Activated CD8-positive, alpha-beta memory T cell treated with anti-CD3 and anti-CD28 coated beads for 36 hours (primary cell): ENCODE measurements at regions not wholly inside any gene's neighbourhood (a gene's known extent, or its start where the extent isn't known, plus 50 kb on each side); places are given as distances from the start of the nearest gene placed in this dataset.
"Not testable (repeated sequence)": the region's sequence is repeated elsewhere in the genome, so short reads cannot be mapped to it uniquely, and the experiment has no call there.

Source experiments
- CTCF ChIA-PET: fragments of 350-600 bp; sonication (Branson Sonifier 250); formaldehyde crosslinking; loops from one replicate; lab custom pipeline; 2021; ENCODE audit warnings: antibody characterized with exemption; lab: Charles Lee
- POLR2A ChIA-PET: fragments of 350-600 bp; sonication (Branson Sonifier 250); formaldehyde crosslinking; loops from one replicate; lab custom pipeline; 2021; ENCODE audit warnings: antibody characterized with exemption; lab: Charles Lee

DNA sequence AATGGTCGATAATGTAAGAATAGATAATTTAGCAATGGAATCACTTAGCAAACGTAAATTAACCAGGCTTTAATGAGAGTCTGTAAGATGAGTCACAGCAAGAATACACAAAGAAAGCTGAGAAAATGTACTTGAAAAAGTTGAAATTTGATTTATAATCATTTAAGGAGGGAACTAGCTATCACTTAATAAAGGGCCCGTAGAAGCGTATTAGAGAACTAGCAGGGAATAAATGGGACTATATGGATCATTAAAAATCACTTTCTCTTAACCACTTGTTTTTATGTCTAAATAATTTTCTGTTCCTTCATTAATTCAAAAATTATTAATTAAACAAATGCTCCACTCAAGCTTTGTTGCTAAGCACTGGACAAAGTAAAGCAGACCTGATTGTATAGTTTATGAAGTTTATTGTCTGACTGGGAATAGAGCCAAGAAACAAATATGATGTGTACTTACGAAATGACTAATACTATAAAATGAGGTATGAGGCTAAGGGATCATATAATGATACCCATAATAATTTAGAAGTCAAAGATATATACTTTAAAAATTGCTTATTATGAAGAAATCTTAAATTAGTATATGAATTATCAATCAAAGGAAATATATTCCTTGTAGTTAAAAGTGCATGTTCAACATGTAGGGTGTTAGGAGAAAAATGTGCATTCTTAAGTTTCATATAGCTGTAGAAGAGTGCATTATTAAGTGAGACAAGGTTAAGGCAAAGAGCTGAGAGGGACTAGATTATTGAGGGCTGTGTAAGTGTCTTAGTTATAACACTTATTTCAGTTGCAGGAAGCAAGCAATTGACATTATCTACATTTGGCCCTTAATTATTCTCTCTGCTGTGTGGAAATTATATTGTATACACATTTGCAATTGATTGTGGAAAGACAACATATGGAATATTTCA is 196.8 kb downstream of the PRDM9 start:
- CTCF ChIA-PET: no interaction called here
- POLR2A ChIA-PET: no interaction called here

DNA sequence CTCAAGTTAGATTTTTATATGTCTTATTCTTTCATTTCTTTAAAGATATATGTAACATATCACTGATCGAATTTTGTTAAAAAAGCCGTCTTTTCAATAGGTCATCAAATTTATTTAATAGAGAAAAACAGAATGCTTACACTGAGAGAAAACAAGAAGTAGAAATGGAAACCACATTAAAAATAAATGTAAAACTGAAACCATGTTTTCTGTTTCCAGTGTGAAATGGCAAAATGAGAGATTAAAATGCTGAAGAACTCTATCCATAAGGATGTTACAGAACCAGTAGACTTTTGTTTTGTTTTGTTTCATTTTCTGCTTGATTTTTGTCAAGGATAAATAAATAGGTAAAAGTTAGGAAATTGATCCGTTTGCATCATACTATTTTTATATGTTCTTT is 210.1 kb downstream of the PRDM9 start:
- POLR2A ChIA-PET: no interaction called here
- CTCF ChIA-PET: no interaction called here

DNA sequence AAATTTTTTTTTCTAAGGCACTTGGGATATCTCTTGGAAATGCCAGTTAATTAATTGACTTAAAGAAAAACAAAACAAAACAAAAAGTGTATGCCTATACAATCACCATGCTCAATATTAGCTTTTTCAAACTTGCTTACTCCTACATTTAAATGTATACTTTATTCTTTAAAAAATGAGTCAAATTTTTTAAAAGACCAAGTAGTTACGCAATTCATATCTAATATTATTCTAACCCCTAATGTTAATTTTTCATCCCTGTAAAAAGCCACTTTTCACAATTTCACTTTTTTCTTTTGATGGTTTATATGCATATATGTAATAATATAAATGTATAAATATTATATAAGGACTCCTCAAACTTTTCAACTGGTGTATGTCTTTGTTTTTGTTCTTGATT is 211.2 kb downstream of the PRDM9 start:
- ChIA-PET POLR2A (no interaction called here), CTCF (no interaction called here)

DNA sequence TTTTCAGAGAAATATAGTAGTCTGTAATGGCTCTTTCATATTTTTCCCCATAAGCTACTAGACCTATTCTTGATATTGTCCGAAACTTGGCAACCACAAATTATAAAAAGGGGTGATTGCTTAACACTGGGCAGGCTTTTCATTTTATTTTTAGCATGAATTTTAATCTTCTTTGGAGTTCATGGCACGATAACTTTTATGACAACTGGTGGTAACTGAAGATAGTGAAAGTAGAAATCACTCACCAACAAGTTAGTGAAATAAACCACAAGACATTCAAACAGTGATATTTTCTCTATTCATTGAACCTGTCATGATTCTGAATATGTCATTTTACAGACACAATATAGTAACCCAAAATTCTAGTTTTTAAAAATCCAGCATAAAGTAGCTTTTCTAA is 213.9 kb downstream of the PRDM9 start:
- ChIA-PET CTCF (no interaction called here), POLR2A (no interaction called here)

DNA sequence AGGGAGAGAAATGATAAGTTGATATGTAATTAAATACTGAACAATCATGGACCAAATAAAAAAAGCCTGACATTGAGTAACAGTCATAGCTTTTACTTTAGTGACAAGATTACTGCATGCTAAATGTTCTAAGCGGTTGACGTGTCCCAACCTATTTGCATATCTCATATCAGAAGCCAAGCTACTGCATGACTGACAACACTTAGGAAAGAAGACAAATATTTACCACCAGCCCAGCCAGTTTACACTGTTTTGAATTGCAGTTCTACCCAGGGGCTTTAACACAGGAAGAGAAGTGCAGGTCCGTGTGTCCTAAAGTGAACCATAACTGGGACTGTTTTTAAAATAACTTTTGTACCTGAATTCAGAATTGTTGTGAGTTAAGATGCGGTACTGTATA is 219.9 kb downstream of the PRDM9 start:
- ChIA-PET POLR2A (no interaction called here), CTCF (no interaction called here)

DNA sequence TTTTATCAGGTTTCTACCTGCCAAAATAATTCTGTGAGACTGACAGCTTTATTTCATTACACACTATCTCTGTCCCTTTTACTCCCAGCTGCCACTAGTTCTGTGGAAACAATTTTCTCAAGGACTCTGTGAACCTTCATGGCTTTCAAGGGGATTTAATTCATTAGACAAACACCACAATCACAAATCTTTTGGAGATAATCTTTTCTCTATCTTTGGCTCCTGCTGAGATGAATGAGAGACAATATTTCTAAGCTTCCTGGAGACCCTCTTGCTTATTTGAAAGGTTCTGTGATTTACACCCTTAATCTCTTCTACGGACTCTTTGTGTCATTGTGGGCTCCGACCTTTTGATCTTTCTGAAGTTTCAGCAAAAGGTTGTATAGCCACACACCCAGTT is 222.6 kb downstream of the PRDM9 start:
- ChIA-PET CTCF (no interaction called here), POLR2A (no interaction called here)

DNA sequence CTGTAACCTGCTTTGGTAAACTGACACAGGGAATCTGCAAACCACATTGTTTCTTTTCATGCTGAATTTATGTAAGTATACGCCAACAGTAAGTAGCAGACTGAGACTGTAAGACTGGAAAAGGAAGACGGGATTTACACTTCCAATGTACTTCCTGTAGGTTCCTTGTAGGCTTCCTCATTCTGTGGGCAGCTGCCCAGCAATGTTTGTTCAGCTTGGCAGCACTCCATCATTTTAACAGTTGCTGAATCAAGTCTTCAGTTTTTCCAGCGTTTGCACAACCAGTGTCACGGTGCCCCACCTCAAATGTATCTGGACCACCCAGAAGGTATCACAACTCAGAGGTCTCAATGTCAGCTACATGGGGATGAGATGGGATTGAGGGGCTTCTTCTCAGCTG is 232.6 kb downstream of the PRDM9 start:
- ChIA-PET CTCF (no interaction called here), POLR2A (no interaction called here)

DNA sequence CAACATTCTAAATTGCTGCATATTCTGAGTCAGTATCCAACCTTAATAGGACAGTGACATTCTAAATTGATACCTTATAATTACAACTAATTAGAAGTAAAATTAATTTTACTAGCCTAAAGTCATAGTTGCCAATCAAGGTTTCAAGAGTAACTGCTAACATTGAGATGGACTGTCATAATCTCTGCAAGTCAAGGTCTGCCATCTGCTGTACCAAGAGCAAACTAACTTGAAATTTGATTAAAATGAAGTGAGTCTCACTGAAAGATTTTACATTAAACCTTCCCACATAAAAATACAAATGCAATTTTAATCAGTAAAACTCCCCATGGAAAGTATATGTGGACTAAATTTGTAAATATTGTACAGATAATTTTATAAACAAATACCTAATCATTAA is 235.3 kb downstream of the PRDM9 start:
- ChIA-PET CTCF (no interaction called here), POLR2A (no interaction called here)

DNA sequence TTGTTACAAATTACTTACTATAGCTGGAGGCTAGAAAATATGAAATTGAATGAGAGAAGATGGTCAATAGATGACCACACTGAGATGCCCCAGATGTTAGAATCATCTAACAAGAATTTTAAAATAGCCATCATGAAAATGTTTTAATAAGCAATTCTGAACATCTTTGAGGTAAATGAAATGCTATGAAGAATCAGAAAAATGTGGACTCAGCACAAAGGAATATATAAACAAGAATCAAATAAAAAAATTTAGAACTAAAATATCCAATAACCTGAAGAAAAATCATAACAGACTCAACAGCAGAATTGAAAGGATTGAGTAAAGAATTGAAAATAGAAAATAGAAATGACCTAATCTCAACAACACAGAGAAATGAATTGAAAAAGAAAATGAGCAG is 248.5 kb downstream of the PRDM9 start:
- ChIA-PET CTCF (no interaction called here), POLR2A (no interaction called here)

DNA sequence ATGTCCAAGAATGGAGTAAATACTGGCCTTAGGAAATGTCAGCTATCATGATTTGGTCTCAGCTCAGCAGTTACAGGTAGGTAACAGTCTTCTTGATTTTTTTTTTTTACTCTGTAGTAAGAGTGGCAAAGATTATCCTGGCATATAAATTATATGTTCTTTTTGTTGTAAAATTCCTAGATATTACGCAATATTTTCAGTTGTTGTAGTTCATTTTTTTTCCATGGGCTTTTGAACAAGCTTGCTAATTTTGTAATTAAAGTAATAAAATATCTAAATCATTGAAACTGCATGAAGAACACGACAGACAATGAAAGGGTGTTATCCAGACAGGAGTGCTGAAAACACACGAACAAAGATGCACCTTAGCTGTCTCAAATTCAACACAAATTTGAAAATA is 249.4 kb downstream of the PRDM9 start:
- ChIA-PET POLR2A (no interaction called here), CTCF (no interaction called here)

DNA sequence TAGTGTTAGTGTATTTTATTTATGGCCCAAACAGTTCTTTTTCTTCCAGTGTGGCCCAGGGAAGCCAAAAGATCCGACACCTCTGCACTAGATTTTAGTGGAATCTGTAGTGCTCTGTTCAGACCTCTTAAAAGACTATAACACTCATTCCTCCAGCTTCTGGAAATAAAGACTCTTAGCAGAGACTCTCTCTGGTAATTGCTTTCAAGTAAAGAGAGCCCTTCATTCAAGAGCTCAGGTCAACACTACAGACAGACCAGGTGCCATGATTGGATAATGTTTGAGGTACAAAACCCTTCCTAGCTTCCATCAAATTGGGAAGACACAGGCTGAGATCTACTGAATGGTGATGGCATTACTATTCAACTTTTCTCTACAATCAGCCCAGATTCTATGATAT is 255.8 kb downstream of the PRDM9 start:
- ChIA-PET POLR2A (no interaction called here), CTCF (no interaction called here)

DNA sequence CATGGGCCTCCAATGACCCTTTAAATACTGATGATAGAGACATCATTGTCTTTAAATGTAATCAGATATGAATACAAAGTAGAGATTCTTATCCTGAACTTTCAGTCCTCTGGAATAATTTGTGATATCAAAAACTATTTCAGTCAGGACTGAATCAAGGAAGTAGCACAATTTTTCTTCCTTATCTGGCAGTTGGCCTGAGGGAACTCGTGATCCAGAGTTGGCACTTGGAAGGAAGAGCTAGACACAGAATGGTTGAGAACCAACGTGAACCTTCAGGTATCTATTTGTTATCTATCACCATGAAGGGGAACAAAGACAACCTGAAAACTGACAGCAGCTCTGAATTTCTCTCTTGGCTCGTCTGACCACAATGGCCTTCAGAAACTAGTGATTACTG is 269.3 kb downstream of the PRDM9 start:
- CTCF ChIA-PET: no interaction called here
- POLR2A ChIA-PET: no interaction called here

DNA sequence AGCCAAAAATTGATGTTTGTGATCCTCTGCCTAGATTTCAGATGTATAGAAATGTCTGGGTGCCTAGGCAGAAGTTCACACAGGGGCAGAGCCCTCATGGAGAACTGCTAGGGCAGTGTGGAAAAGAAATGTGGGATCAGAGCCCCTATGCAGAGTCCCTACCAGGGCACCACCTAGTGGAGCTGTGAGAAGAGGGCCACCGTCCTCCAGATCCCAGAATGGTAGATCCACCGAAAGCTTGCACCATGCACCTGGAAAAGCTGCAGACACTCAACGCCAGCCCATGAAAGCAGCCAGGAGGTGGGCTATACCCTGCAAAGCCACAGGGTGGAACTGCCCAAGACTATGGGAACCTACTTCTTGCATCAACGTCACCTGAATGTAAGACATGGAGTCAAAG is 292.9 kb downstream of the PRDM9 start:
- POLR2A ChIA-PET, CTCF ChIA-PET: not testable (repeated sequence)

DNA sequence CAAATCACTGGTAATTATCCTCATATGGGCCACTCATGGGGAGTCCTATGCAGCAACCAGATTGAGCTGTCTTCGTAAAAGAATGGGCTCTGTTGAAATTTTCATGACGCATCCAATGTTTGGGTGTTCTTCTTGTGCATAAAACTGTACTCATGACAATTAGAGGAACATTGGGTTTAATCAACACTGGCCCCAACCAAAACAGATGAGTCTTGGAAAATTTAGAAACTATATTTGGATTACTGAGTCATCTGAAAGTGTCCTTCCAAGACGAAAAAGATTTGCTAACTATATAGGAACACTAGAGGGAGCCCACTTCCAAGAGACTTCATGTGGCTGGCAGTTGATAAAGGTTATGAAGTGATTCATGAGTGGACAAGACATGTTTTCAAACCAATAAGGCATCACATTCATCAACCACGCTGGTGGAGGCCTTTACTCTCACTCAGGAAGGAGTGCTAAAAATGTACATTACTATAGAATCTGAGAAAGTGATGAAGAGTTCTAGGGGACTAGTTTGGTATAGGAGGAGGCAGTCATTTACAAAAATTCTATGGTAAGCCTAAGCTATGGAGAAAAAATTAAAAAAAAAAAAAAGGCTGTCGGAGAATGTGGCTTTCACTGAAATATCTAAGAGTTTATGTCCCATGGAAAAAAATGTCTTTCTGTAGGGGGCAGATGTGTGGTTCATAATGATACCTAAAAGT is 313.5 kb downstream of the PRDM9 start:
- ChIA-PET POLR2A (no interaction called here), CTCF (no interaction called here)

DNA sequence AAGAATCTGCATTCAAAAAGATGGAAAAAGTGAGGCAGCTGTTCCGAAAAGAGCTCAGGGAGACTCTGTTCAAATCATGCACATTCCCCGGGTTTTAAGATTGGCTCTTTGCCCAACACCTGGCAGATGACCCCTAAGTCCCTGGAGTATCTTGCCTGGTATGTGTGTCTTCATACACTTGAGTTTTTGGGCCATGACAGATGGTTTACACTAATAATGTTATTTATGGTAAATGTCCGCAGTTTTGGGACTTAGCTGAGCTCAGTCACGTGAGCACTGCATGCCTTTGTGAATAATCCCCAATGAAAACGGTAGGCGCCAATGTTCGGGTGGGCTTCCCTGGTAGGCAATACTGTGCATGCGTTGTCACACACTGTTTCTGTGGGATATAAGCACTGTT is 316.1 kb downstream of the PRDM9 start:
- CTCF ChIA-PET: no interaction called here
- POLR2A ChIA-PET: no interaction called here

DNA sequence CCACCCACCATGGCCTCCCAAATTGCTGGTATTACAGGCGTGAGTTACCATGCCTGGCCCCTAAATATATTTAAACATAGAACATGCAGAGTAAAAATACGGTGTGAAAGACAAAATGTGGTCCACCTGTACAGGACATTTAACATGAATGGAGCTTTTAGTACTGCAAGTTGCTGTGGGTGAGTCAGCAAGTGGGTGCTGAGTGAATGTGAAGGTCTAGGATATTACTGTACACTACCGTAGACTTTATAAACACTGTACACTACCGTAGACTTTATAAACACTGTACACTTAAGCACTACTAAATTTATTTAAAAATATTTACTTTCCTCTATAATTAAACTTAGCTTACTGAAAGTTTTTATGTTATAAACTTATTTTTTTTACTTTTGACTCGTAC is 317.8 kb downstream of the PRDM9 start:
- ChIA-PET CTCF (no interaction called here), POLR2A (no interaction called here)

DNA sequence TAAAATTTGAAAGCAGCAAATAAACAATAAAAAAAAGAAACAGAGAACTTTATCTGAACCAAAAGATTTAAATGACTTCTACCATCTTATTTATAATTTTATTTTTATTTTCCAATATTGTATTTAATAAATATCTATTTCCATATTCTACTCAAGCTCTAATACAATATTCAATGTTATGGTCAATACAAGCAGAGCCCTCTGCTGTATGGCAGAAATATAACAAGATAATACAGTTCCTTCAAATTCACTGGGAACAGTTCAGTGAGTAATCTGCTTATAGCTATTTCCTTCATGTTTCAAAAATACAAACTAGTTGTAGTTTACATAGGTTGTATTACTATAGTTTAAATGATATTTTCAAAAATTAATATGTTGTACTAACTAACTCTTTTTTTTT is 332.7 kb downstream of the PRDM9 start:
- ChIA-PET POLR2A (no interaction called here), CTCF (no interaction called here)

DNA sequence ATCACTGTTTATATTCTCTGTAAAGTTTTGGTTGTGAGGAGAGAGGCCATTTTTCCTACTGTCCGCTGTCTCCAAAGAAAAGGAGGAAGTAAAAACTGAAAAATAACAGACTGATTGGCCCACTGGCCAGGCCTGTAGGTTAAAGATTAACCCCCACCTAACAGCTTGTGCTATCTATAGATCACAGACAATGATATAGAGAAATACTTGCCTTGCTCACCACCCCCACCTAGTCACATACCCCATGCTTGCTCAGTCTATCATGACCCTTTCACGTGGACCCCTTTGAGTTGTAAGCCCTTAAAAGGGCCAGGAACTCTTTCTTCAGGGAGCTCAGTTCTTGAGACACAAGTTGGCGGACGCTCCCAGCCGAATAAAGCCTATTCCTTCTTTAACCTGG is 357.4 kb downstream of the PRDM9 start:
- CTCF ChIA-PET: no interaction called here
- POLR2A ChIA-PET: no interaction called here

DNA sequence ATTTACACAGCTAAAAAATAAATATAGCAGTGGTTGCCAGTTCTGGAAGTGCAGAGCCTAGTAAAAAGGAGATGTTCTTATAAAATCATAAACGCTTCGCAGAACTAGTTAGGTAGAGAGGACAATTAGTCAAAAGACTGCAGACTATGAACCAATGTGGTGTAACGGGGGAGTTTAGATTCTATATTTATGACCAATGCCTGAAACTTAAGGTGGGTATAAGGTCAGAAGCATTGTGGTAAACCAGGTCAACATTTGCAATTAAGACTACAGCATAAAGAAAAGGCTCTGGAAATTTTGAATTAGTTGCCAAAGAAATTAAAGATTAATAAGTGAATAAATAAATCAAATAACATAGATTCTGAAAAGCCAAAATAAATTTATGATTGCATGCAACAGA is 370.4 kb downstream of the PRDM9 start:
- CTCF ChIA-PET: no interaction called here
- POLR2A ChIA-PET: no interaction called here

DNA sequence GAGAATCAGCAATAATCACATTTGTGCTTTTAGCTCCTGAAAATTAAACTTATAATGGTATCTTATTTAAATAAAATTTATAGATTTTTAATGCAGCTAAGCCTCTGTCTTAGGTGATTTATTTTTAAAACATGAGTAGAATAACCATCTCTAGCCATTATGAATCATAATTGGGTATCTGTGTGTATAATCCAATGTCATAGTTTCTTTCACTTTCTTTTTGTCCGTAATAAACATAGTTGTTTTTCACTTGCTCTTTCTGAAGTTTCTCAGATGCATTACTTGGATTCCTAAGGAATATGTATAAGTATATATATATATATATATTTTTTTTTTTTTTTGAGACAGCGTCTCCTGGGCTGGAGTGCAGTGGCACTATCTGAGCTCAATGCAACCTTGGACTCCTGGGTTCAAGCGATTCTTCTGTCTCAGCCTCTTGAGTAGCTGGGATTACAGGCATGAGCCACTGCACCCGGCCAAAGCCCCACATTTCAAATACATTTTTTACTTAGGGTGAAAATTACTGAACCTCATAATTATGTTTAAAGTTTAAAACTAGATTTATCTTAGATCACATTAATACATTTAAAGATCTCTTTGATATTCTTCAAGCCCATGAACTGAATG is 377.1 kb downstream of the PRDM9 start:
- POLR2A ChIA-PET: no interaction called here
- CTCF ChIA-PET: no interaction called here

DNA sequence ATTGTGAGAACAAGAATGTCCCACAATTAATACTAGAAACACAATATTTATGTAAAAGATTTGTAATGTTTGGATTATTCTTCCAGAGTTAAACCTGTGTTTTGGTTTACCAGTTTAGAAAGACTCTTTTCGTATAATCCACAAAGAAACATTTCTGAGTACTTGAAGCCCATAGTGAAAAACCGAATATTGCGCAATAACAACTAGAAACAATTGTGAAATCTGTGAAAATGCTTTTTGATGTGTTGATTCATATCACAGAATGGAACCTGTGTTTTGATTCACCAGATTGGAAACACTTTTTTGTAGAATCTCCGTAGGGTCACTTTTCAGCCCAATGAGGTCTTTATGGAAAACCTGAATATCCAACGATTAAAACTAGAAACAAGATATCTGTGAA is 386.2 kb downstream of the PRDM9 start:
- CTCF ChIA-PET: no interaction called here
- POLR2A ChIA-PET: no interaction called here
